ENCODE measurements at regions not wholly inside any gene's neighbourhood (a gene's known extent, or its start where the extent isn't known, plus 50 kb on each side); places are given as distances from the start of the nearest gene placed in this dataset.

DNA sequence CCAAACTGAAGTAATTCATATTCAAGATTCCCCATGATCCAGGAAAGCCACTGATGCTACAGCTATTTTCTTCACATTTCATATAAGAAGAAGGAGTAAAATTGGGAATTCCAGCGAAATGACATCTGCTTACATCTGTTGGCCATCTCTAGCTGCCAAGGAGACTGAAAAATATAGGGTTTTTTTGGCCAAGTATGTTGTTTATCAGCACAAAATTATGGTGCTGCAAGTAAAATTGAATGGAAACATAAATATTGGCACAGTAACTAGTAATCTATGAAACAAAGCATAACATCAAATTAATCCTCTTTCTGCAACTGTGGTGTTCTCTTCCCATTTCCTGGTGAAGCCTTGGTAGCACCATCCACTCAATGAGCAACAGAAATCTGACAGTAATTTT lies 649.5 kb upstream of the ZNF804A start:
- Histone ChIP-seq H3K27me3 (ENCODE audit: control insufficient read depth in 2 of 2, insufficient read depth in 2 of 2, low read length in 2 of 2) (no peaks in the 10 kb centered on the region), H3K4me1 (replicated peaks in 1 of 2; ENCODE audit: control insufficient read depth in 2 of 2, insufficient read depth in 2 of 2, low read length in 2 of 2) (no peaks in the 10 kb centered on the region), H3K9ac (ENCODE audit: insufficient read depth in 1 of 2, low read depth in 2 of 2, low read length in 2 of 2) (no peak overlapping the region), H3K27ac (ENCODE audit: extremely low read depth, low read depth, low read length) (no peak overlapping the region), H4K20me1 (replicated peaks; ENCODE audit: control insufficient read depth, insufficient read depth, low read length) (no peaks in the 10 kb centered on the region), H3K4me2 (ENCODE audit: insufficient read depth, low read length) (no peak overlapping the region), H3K36me3 (ENCODE audit: control insufficient read depth, insufficient read depth, low read length) (no peaks in the 10 kb centered on the region), H2AFZ (ENCODE audit: low read depth, low read length) (no peak overlapping the region), H3K4me3 (no peak overlapping the region), H3K9me1 (ENCODE audit: control insufficient read depth, insufficient read depth, low read length) (no peaks in the 10 kb centered on the region), H3K9me3 (replicated peaks; ENCODE audit: control insufficient read depth, insufficient read depth, low read depth, low read length) (no peaks in the 10 kb centered on the region; the same call in none of the 2 replicates), H3K79me2 (ENCODE audit: control insufficient read depth, insufficient read depth, low read length) (no peaks in the 10 kb centered on the region)
- in situ Hi-C loops (cut with MboI) (no loop called here), intact Hi-C loops (cut with micrococcal nuclease) (no loop called here)
- no peak for DNase-seq (ENCODE audit: extremely low read depth in 1 of 4, low spot score in 3 of 4)
- CTCF ChIA-PET (ENCODE audit: low intra/inter-chr PET ratio) = no interaction called here
- BruUV-seq (replicated peaks) = no TSS peak
- no peak for FAIRE-seq
- WGBS (ENCODE audit: insufficient coverage, low coverage, missing lambda C conversion rate) = 0% methylated on average over 1 of the region's 1 CpG
- TF ChIP-seq ZKSCAN1 (IDR thresholded peaks at IDR 0.05; ENCODE audit: low read depth, low read length) = no peak
- no peak for TF ChIP-seq PCBP2 (IDR thresholded peaks at IDR 0.05; ENCODE audit: low read depth, low read length, poor library complexity, severe bottlenecking)
- TF ChIP-seq HNRNPLL (IDR thresholded peaks at IDR 0.05; ENCODE audit: low read depth, low read length, poor library complexity, severe bottlenecking) = no peak
- TF ChIP-seq ZNF24 (IDR thresholded peaks at IDR 0.05) = no peak
- TF ChIP-seq ZNF124 (CRISPR knock-in tag; IDR thresholded peaks at IDR 0.05) = no peak
- TF ChIP-seq CEBPG (CRISPR knock-in tag; IDR thresholded peaks at IDR 0.05) = no peak
- TF ChIP-seq CEBPG (tag; conservative IDR thresholded peaks at IDR 0.05 in 1 of 2, IDR thresholded peaks at IDR 0.05 in 1 of 2) = no peak
- TF ChIP-seq ILF3 (IDR thresholded peaks at IDR 0.05; ENCODE audit: borderline replicate concordance) = no peak
- no peak for TF ChIP-seq JUNB (CRISPR knock-in tag; conservative IDR thresholded peaks at IDR 0.05)
- no peak for TF ChIP-seq KDM4B (IDR thresholded peaks at IDR 0.05; ENCODE audit: borderline replicate concordance in 2 of 2, low read depth in 1 of 2)
- no peak for TF ChIP-seq ETV5 (CRISPR knock-in tag; IDR thresholded peaks at IDR 0.05; ENCODE audit: low read depth)
- no peak for TF ChIP-seq FOXP1 (CRISPR knock-in tag; IDR thresholded peaks at IDR 0.05)
- TF ChIP-seq HDAC2 (IDR thresholded peaks at IDR 0.05) = no peak
- TF ChIP-seq, protein P1, sequence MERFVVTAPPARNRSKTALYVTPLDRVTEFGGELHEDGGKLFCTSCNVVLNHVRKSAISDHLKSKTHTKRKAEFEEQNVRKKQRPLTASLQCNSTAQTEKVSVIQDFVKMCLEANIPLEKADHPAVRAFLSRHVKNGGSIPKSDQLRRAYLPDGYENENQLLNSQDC (CRISPR knock-in tag; IDR thresholded peaks at IDR 0.05) = no peak
- TF ChIP-seq CHD2 (IDR thresholded peaks at IDR 0.05; ENCODE audit: low read depth, low read length) = no peak
- TF ChIP-seq MEIS2 (IDR thresholded peaks at IDR 0.05; ENCODE audit: partially characterized antibody) = no peak
- TF ChIP-seq MCM5 (IDR thresholded peaks at IDR 0.05; ENCODE audit: low read depth) = no peak
- no peak for TF ChIP-seq NR2C2 (CRISPR knock-in tag; IDR thresholded peaks at IDR 0.05)
- no peak for TF ChIP-seq NR2C2 (tag; IDR thresholded peaks at IDR 0.05)
- TF ChIP-seq RBM34 (IDR thresholded peaks at IDR 0.05; ENCODE audit: borderline replicate concordance, insufficient read depth, low read length) = no peak
- no peak for ATAC-seq
- POLR2A ChIA-PET = no interaction called here
